ENCODE measurements at regions not wholly inside any gene's neighbourhood (a gene's known extent, or its start where the extent isn't known, plus 50 kb on each side); places are given as distances from the start of the nearest gene placed in this dataset.

DNA sequence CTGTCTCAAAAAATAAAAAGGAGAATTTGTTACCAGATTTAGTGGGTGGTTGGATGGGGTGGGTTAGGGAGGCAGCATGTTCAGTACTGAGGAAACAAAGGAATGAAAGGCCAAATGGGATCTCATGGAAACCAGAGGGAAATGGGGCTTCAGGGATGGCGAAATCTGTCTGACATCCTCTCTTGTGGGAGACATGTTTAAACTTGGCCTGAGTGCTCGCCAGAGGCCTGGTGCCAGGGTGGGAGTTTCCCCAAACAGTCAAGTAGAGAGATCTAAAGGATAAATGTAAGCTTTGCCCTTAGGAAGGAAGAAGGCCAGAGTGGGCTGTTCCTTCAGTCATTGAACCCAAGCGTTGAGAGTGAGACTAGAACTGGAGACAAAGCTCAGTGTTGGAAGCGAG, 61.9 kb upstream of the AKIRIN2 start:
- Histone ChIP-seq H3K4me1 (ENCODE audit: insufficient read depth) (no peaks in the 10 kb centered on the region), H3K4me3 (no peak overlapping the region), H3K9ac (no peak overlapping the region), H3K4me2 (ENCODE audit: unreplicated experiment) (no peak overlapping the region), H2AFZ (no peak overlapping the region), H3K9me2 (ENCODE audit: insufficient read depth) (no peaks in the 10 kb centered on the region), H3K27ac (no peak overlapping the region), H3K9me3 (ENCODE audit: low read depth) (no peaks in the 10 kb centered on the region), H3K27me3 (replicated peaks; ENCODE audit: insufficient read depth) (no peaks in the 10 kb centered on the region), H3F3A (ENCODE audit: insufficient read depth) (no peaks in the 10 kb centered on the region), H3K79me2 (ENCODE audit: insufficient read depth) (no peaks in the 10 kb centered on the region), H4K20me1 (ENCODE audit: insufficient read depth) (no peaks in the 10 kb centered on the region), H3K36me3 (ENCODE audit: low read depth) (no peaks in the 10 kb centered on the region)
- 91 to 96% methylated on average over 4 of the region's 4 CpGs for WGBS, 2 experiments (ENCODE audit: low coverage in 1 of 2, low lambda C conversion rate in 2 of 2, missing lambda C conversion rate in 2 of 2)
- no peak for DNase-seq
- no peak for TF ChIP-seq EZH2phosphoT487 (IDR thresholded peaks at IDR 0.05; ENCODE audit: insufficient read depth, low read depth)
- no peak for TF ChIP-seq EZH2 (IDR thresholded peaks at IDR 0.05; ENCODE audit: insufficient read depth, poor library complexity, severe bottlenecking)
- in situ Hi-C loops (cut with MboI): no loop called here

DNA sequence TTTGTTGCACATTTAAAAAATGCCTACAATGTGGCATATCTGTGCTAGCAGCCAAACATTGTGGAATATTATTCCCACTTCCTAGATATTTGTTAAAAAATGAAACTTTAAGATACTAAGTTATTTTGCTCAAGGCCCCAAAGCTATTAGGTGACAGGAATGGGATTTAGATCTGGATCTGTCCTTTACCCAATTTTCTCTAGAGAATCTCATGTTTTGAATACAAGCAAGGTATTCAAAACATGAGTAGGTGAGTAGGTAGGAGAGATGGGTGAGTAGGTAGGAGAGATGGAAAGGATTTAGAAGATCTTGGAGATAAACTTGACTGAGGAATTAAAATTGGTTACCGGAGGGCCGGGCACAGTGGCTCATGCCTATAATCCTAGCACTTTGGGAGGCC, 61.2 kb upstream of the AKIRIN2 start:
- Histone ChIP-seq H3K4me2 (ENCODE audit: unreplicated experiment) (no peak overlapping the region), H3F3A (ENCODE audit: insufficient read depth) (no peaks in the 10 kb centered on the region), H3K27ac (no peak overlapping the region), H2AFZ (no peak overlapping the region), H3K9ac (no peak overlapping the region), H3K79me2 (ENCODE audit: insufficient read depth) (no peaks in the 10 kb centered on the region), H3K4me3 (no peak overlapping the region), H3K9me3 (ENCODE audit: low read depth) (no peaks in the 10 kb centered on the region), H3K27me3 (replicated peaks; ENCODE audit: insufficient read depth) (no peaks in the 10 kb centered on the region), H3K9me2 (ENCODE audit: insufficient read depth) (no peaks in the 10 kb centered on the region), H3K36me3 (ENCODE audit: low read depth) (no peaks in the 10 kb centered on the region), H3K4me1 (ENCODE audit: insufficient read depth) (no peaks in the 10 kb centered on the region), H4K20me1 (ENCODE audit: insufficient read depth) (no peaks in the 10 kb centered on the region)
- in situ Hi-C loops (cut with MboI): no loop called here
- DNase-seq: no peak
- 100% methylated on average over 2 of the region's 2 CpGs for WGBS, 2 experiments (ENCODE audit: low coverage in 1 of 2, low lambda C conversion rate in 2 of 2, missing lambda C conversion rate in 2 of 2)
- TF ChIP-seq EZH2phosphoT487 (IDR thresholded peaks at IDR 0.05; ENCODE audit: insufficient read depth, low read depth): no peak
- no peak for TF ChIP-seq EZH2 (IDR thresholded peaks at IDR 0.05; ENCODE audit: insufficient read depth, poor library complexity, severe bottlenecking)

GRCh38 chr6:87762116-87762515, 60.1 kb upstream of the AKIRIN2 start:
- 57 to 58% methylated on average over 3 of the region's 3 CpGs for WGBS, 2 experiments (ENCODE audit: low coverage in 1 of 2, low lambda C conversion rate in 2 of 2, missing lambda C conversion rate in 2 of 2)

DNA sequence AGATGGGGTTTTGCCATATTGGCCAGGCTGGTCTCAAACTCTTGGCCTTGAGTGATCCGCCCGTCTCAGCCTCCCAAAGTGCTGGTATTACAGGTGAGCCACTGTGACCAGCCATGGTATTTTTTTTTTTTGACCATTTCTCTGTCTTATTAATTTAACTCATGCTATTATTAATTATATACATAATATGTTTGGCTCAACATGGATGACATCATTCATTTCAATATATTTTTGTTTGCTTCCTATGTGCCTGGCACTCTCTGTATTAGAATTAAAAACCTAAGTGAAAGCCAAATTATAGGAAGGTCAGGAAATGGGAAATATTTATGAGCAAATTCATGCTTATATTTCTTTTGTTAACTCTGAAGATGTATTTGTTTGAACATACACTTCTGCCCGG, 55.8 kb upstream of the AKIRIN2 start:
- no peak for DNase-seq
- Histone ChIP-seq H2AFZ (no peak overlapping the region), H3K4me2 (ENCODE audit: unreplicated experiment) (no peak overlapping the region), H3K27ac (0 out of 2 replicates have a peak overlapping the region, but pooled peaks have one; percentile 82), H3K9me2 (ENCODE audit: insufficient read depth) (no peaks in the 10 kb centered on the region), H3K27me3 (replicated peaks; ENCODE audit: insufficient read depth) (no peaks in the 10 kb centered on the region), H3F3A (ENCODE audit: insufficient read depth) (peaks cover 32% of the 10 kb centered on the region), H3K79me2 (ENCODE audit: insufficient read depth) (no peaks in the 10 kb centered on the region), H3K36me3 (ENCODE audit: low read depth) (no peaks in the 10 kb centered on the region), H3K9ac (no peak overlapping the region), H3K9me3 (ENCODE audit: low read depth) (no peaks in the 10 kb centered on the region), H4K20me1 (ENCODE audit: insufficient read depth) (no peaks in the 10 kb centered on the region), H3K4me3 (no peak overlapping the region), H3K4me1 (ENCODE audit: insufficient read depth) (peaks cover 27% of the 10 kb centered on the region)
- in situ Hi-C loops (cut with MboI): no loop called here
- WGBS, 2 experiments (ENCODE audit: low coverage in 1 of 2, low lambda C conversion rate in 2 of 2, missing lambda C conversion rate in 2 of 2): 94 to 98% methylated on average over 3 of the region's 3 CpGs
- TF ChIP-seq EZH2phosphoT487 (IDR thresholded peaks at IDR 0.05; ENCODE audit: insufficient read depth, low read depth) (no peak), EZH2 (IDR thresholded peaks at IDR 0.05; ENCODE audit: insufficient read depth, poor library complexity, severe bottlenecking) (no peak)

More at GRCh38 chr6:87762116-87762515, 60.1 kb upstream of the AKIRIN2 start:
- Histone ChIP-seq H2AFZ (no peak overlapping the region), H3K4me2 (ENCODE audit: unreplicated experiment) (no peak overlapping the region), H3K4me3 (no peak overlapping the region), H3K4me1 (ENCODE audit: insufficient read depth) (peaks cover 7% of the 10 kb centered on the region), H3K9me3 (ENCODE audit: low read depth) (no peaks in the 10 kb centered on the region), H3K9ac (no peak overlapping the region), H3K27me3 (replicated peaks; ENCODE audit: insufficient read depth) (no peaks in the 10 kb centered on the region), H3K9me2 (ENCODE audit: insufficient read depth) (no peaks in the 10 kb centered on the region), H3K79me2 (ENCODE audit: insufficient read depth) (no peaks in the 10 kb centered on the region), H3K36me3 (ENCODE audit: low read depth) (no peaks in the 10 kb centered on the region), H3F3A (ENCODE audit: insufficient read depth) (peaks cover 10% of the 10 kb centered on the region), H4K20me1 (ENCODE audit: insufficient read depth) (no peaks in the 10 kb centered on the region), H3K27ac (no peak overlapping the region)
- DNase-seq: no peak
- in situ Hi-C loops (cut with MboI): no loop called here
- no peak for TF ChIP-seq EZH2phosphoT487 (IDR thresholded peaks at IDR 0.05; ENCODE audit: insufficient read depth, low read depth)

- DNase-seq: peak; percentile 92
- TF ChIP-seq EZH2 (IDR thresholded peaks at IDR 0.05; ENCODE audit: insufficient read depth, poor library complexity, severe bottlenecking) (no peak), EZH2phosphoT487 (IDR thresholded peaks at IDR 0.05; ENCODE audit: insufficient read depth, low read depth) (peak; percentile 79; the same call in 1 of the 2 replicates)
- Histone ChIP-seq H3K36me3 (ENCODE audit: low read depth) (no peaks in the 10 kb centered on the region), H3K9me3 (ENCODE audit: low read depth) (no peaks in the 10 kb centered on the region), H3K27ac (peak overlapping the region; percentile 82), H3K27me3 (replicated peaks; ENCODE audit: insufficient read depth) (no peaks in the 10 kb centered on the region), H4K20me1 (ENCODE audit: insufficient read depth) (no peaks in the 10 kb centered on the region), H3K4me2 (ENCODE audit: unreplicated experiment) (peak overlapping the region; percentile 79), H3K4me1 (ENCODE audit: insufficient read depth) (peaks cover 27% of the 10 kb centered on the region), H3K9ac (peak overlapping the region; percentile 43), H3F3A (ENCODE audit: insufficient read depth) (peaks cover 33% of the 10 kb centered on the region), H3K4me3 (peak overlapping the region; percentile 52), H3K79me2 (ENCODE audit: insufficient read depth) (no peaks in the 10 kb centered on the region), H3K9me2 (ENCODE audit: insufficient read depth) (no peaks in the 10 kb centered on the region), H2AFZ (peak overlapping the region; percentile 68; the same call in 1 of the 2 replicates)
- WGBS, 2 experiments (ENCODE audit: low coverage in 1 of 2, low lambda C conversion rate in 2 of 2, missing lambda C conversion rate in 2 of 2): 0% methylated on average over 2 of the region's 2 CpGs
- in situ Hi-C loops (cut with MboI): no loop called here
Measured at GRCh38 chr6:87756858-87757257, 54.8 kb upstream of the AKIRIN2 start.

Measured in GM23248 (cell line).